UCSD-AML1 (cell line): ENCODE measurements at regions not wholly inside any gene's neighbourhood (a gene's known extent, or its start where the extent isn't known, plus 50 kb on each side); places are given as distances from the start of the nearest gene placed in this dataset.
"Not testable (repeated sequence)": the region's sequence is repeated elsewhere in the genome, so short reads cannot be mapped to it uniquely, and the experiment has no call there.

Experiments used
- DNase-seq: peaks from one replicate; lab custom pipeline; 2025; ENCODE audit not compliant: unreplicated experiment; lab: John Stamatoyannopoulos, UW

GRCh38 chr4:155474758-155475157, 98.0 kb upstream of the MAP9 start:
- DNase-seq, result no peak

GRCh38 chr4:155473420-155474095, 96.8 kb upstream of the MAP9 start:
- no peak for DNase-seq

GRCh38 chr4:155468282-155468681, 91.5 kb upstream of the MAP9 start:
- DNase-seq, result no peak

GRCh38 chr4:155450676-155451075, 73.9 kb upstream of the MAP9 start:
- no peak for DNase-seq

GRCh38 chr4:155445306-155445705, 68.5 kb upstream of the MAP9 start:
- no peak for DNase-seq

- no peak for DNase-seq
Observed at GRCh38 chr4:155444721-155445120, 68.0 kb upstream of the MAP9 start.

GRCh38 chr4:155442267-155443105, 65.7 kb upstream of the MAP9 start:
- DNase-seq, result peak; percentile 73

- DNase-seq, result no peak
Observed at GRCh38 chr4:155441475-155441874, 64.7 kb upstream of the MAP9 start.

- DNase-seq, result not testable (repeated sequence)
Observed at GRCh38 chr4:155439760-155440159, 63.0 kb upstream of the MAP9 start.

- no peak for DNase-seq
Observed at GRCh38 chr4:155434904-155435303, 58.1 kb upstream of the MAP9 start.

- DNase-seq, result no peak
Observed at GRCh38 chr4:155434366-155434765, 57.6 kb upstream of the MAP9 start.

GRCh38 chr4:155433636-155434360, 57.0 kb upstream of the MAP9 start:
- DNase-seq, result no peak

GRCh38 chr4:155430895-155431795, 54.4 kb upstream of the MAP9 start:
- no peak for DNase-seq

GRCh38 chr4:155428128-155428527, 51.4 kb upstream of the MAP9 start:
- no peak for DNase-seq

- no peak for DNase-seq
Observed at GRCh38 chr4:155426953-155427352, 50.2 kb upstream of the MAP9 start.
